A549 (cell line): ENCODE measurements at regions not wholly inside any gene's neighbourhood (a gene's known extent, or its start where the extent isn't known, plus 50 kb on each side); places are given as distances from the start of the nearest gene placed in this dataset.
A peak's percentile ranks its signal among the peaks of the same experiment; 100 is the strongest.

Experiments used
- ATAC-seq, 2 experiments: fragments of 200-7000 bp in 1 of 2; fragments of >200 bp in 1 of 2; cut with Nextera tagmentation in 1 of 2; cut with Tn5 transposase in 1 of 2; 3 replicates each; pipeline versions ENCODE4 v1.8.0 to v1.9.1; 2018 to 2020; ENCODE audit warnings: mild to moderate bottlenecking in 1 of 2, moderate library complexity in 1 of 2
- CTCF ChIA-PET: fragments of 300-600 bp; sonication (Branson Sonifier 250); formaldehyde crosslinking; extraction: SDS; loops from one replicate; lab custom pipeline; 2021; ENCODE audit warnings: antibody characterized with exemption, inconsistent platforms; lab: Yijun Ruan, JAX
- POLR2A ChIA-PET: fragments of 350-600 bp; formaldehyde crosslinking; extraction: SDS; loops from one replicate; lab custom pipeline; 2021; ENCODE audit warnings: antibody characterized with exemption, inconsistent platforms; lab: Yijun Ruan, JAX
- DNase-seq, 2 experiments: peaks; one replicate each; pipeline versions ENCODE4 v3.0.0 to v3.0.0-alpha.2; 2011 to 2016; ENCODE audit warnings: low read depth in 1 of 2, low spot score in 1 of 2
- FAIRE-seq: peaks from 2 replicates; lab custom pipeline; 2011; peaks lifted over from hg19 to GRCh38; lab: Jason Lieb, UNC
- H3K27ac ChIP-seq, 2 experiments: fragments of >200 bp; sonication (Bioruptor Twin); formaldehyde crosslinking; 3 replicates each; pipeline ENCODE4 v1.5.1; 2016 to 2017
- H3K4me1 ChIP-seq: fragments of >200 bp; sonication (Bioruptor Twin); formaldehyde crosslinking; 3 replicates; pipeline ENCODE4 v1.6.1; 2016
- H3K4me2 ChIP-seq: fragments of >200 bp; sonication (Bioruptor Twin); formaldehyde crosslinking; 3 replicates; pipeline ENCODE4 v1.6.1; 2016
- H3K4me3 ChIP-seq: fragments of >200 bp; sonication (Bioruptor Twin); formaldehyde crosslinking; 3 replicates; pipeline ENCODE4 v1.5.1; 2016
- H3K9me3 ChIP-seq: fragments of >200 bp; sonication (Bioruptor Twin); formaldehyde crosslinking; 3 replicates; pipeline ENCODE4 v1.6.1; 2016
- ELK1 ChIP-seq: fragments of 150-350 bp; IDR thresholded peaks from 2 replicates; pipeline ENCODE4 v1.6.1; 2014; ENCODE audit warnings: low read depth, mild to moderate bottlenecking, low read length
- HEYL ChIP-seq: fragments of 250-450 bp; sonication (Bioruptor Pico); IDR thresholded peaks from 2 replicates; pipeline ENCODE4 v1.8.0; 2021; ENCODE audit warnings: mild to moderate bottlenecking, moderate library complexity
- RARB ChIP-seq: fragments of 250-450 bp; sonication (Bioruptor Pico); IDR thresholded peaks from 2 replicates; pipeline ENCODE4 v1.8.0; 2021; ENCODE audit warnings: mild to moderate bottlenecking, moderate library complexity
- SMC3 ChIP-seq: fragments of >200 bp; sonication (Bioruptor Twin); formaldehyde crosslinking; IDR thresholded peaks from 3 replicates; pipeline ENCODE4 v1.6.1; 2018; ENCODE audit warnings: inconsistent platforms
- WGBS: methylation state at CpG from one replicate; pipeline ENCODE4 v1.1.6; 2017; ENCODE audit errors: missing lambda C conversion rate; 5-methylcytosine and 5-hydroxymethylcytosine counted together
- TF ChIP-seq, protein P1 (sequence below): fragments of 200-600 bp; sonication (generic); IDR thresholded peaks from 2 replicates; pipeline ENCODE4 v1.6.1; 2016; ENCODE audit warnings: antibody characterized with exemption, mild to moderate bottlenecking, moderate library complexity

GRCh38 chr20:19964289-19965265 is 52.6 kb upstream of the NAA20 start (continued):
- TF ChIP-seq ELK1 = no peak

DNA sequence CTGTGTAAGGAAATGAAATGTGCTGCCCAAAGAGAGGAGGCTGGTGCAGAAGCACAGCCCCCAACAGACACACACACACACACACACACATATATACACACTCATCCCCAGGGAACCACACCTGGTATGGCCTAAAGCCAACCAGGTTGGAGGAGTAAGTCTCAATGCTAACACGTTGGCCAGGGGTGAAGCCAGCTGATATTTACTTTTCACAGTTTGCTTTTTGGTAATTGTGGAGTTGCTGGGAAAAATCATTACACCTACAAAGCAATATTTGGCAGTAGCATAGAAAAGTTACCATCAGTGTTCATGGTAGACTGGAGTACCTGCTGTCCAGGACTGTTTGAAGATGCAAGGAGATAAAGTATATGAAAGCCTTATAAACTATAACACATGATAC is 50.3 kb upstream of the NAA20 start:
- no peaks in the 10 kb centered on the region for H3K9me3 ChIP-seq
- DNase-seq (no peak), FAIRE-seq (no peak)
- no peak for TF ChIP-seq RARB (CRISPR knock-in tag)
- TF ChIP-seq, protein P1, sequence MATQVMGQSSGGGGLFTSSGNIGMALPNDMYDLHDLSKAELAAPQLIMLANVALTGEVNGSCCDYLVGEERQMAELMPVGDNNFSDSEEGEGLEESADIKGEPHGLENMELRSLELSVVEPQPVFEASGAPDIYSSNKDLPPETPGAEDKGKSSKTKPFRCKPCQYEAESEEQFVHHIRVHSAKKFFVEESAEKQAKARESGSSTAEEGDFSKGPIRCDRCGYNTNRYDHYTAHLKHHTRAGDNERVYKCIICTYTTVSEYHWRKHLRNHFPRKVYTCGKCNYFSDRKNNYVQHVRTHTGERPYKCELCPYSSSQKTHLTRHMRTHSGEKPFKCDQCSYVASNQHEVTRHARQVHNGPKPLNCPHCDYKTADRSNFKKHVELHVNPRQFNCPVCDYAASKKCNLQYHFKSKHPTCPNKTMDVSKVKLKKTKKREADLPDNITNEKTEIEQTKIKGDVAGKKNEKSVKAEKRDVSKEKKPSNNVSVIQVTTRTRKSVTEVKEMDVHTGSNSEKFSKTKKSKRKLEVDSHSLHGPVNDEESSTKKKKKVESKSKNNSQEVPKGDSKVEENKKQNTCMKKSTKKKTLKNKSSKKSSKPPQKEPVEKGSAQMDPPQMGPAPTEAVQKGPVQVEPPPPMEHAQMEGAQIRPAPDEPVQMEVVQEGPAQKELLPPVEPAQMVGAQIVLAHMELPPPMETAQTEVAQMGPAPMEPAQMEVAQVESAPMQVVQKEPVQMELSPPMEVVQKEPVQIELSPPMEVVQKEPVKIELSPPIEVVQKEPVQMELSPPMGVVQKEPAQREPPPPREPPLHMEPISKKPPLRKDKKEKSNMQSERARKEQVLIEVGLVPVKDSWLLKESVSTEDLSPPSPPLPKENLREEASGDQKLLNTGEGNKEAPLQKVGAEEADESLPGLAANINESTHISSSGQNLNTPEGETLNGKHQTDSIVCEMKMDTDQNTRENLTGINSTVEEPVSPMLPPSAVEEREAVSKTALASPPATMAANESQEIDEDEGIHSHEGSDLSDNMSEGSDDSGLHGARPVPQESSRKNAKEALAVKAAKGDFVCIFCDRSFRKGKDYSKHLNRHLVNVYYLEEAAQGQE = no peak
- TF ChIP-seq HEYL (CRISPR knock-in tag) = no peak
- TF ChIP-seq SMC3 = no peak
- TF ChIP-seq, all 56 proteins: peak for 0
- Histone ChIP-seq H3K4me1 (peaks cover 25% of the 10 kb centered on the region), H3K4me3 (no peak overlapping the region), H3K4me2 (no peak overlapping the region), H3K27ac (peak overlapping the region in 1 of 2 experiments; percentile 17; a peak in 2 of 6 replicates)
- WGBS = 32% methylated on average over 1 of the region's 1 CpG
- no peak for ATAC-seq
- ChIA-PET CTCF (interaction anchor here (0.9 to 6.0 kb wide), 4 partner anchors 9 to 274 kb away, joined by 3 to 36 read pairs (median 3); no protein-coding TSS in a partner anchor), POLR2A (no interaction called here)
